Activated effector memory CD4-positive, alpha-beta T cell treated with Interleukin-2 at 50 U/mL for 16 hours (primary cell): ENCODE measurements at regions not wholly inside any gene's neighbourhood (a gene's known extent, or its start where the extent isn't known, plus 50 kb on each side); places are given as distances from the start of the nearest gene placed in this dataset.
"Not testable (repeated sequence)": the region's sequence is repeated elsewhere in the genome, so short reads cannot be mapped to it uniquely, and the experiment has no call there.

Source experiments
- DNase-seq: peaks from one replicate; pipeline ENCODE4 v3.0.0-alpha.2; 2020

- DNase-seq, result no peak
Observed at GRCh38 chr1:89436856-89437255, 73.0 kb downstream of the GBP6 start.

GRCh38 chr1:89438301-89438700 lies 74.4 kb downstream of the GBP6 start:
- DNase-seq, result not testable (repeated sequence)

GRCh38 chr1:89440911-89441310 lies 77.1 kb downstream of the GBP6 start:
- DNase-seq, result no peak

GRCh38 chr1:89444791-89445190 lies 79.8 kb upstream of the LRRC8B start:
- DNase-seq, result no peak

GRCh38 chr1:89451011-89451410 lies 73.6 kb upstream of the LRRC8B start:
- DNase-seq, result no peak

- no peak for DNase-seq
Observed at GRCh38 chr1:89453123-89453972, 71.3 kb upstream of the LRRC8B start.

- DNase-seq, result peak; percentile 28
Observed at GRCh38 chr1:89454845-89455521, 69.6 kb upstream of the LRRC8B start.

- DNase-seq, result no peak
Observed at GRCh38 chr1:89457046-89457445, 67.6 kb upstream of the LRRC8B start.

- DNase-seq, result no peak
Observed at GRCh38 chr1:89459081-89459480, 65.5 kb upstream of the LRRC8B start.

GRCh38 chr1:89460325-89460724 lies 64.3 kb upstream of the LRRC8B start:
- no peak for DNase-seq

- no peak for DNase-seq
Observed at GRCh38 chr1:89462250-89462649, 62.4 kb upstream of the LRRC8B start.

- DNase-seq, result no peak
Observed at GRCh38 chr1:89464008-89464407, 60.6 kb upstream of the LRRC8B start.

GRCh38 chr1:89465201-89465600 lies 59.4 kb upstream of the LRRC8B start:
- no peak for DNase-seq

GRCh38 chr1:89466307-89466930 lies 58.2 kb upstream of the LRRC8B start:
- DNase-seq, result no peak

GRCh38 chr1:89472253-89472652 lies 52.4 kb upstream of the LRRC8B start:
- DNase-seq, result no peak

GRCh38 chr1:89472886-89473417 lies 51.7 kb upstream of the LRRC8B start:
- DNase-seq, result no peak
